Mammary epithelial cell (primary cell): ENCODE measurements at regions not wholly inside any gene's neighbourhood (a gene's known extent, or its start where the extent isn't known, plus 50 kb on each side); places are given as distances from the start of the nearest gene placed in this dataset.

Source experiments
- EZH2 ChIP-seq: IDR thresholded peaks from 2 replicates; pipeline ENCODE4 v1.6.1; 2012; ENCODE audit warnings: low read length, inconsistent platforms, borderline replicate concordance
- TF ChIP-seq, protein P1 (sequence below), 2 donors: IDR thresholded peaks in 1 of 2; conservative IDR thresholded peaks in 1 of 2; 2 replicates each; pipeline ENCODE4 v1.5.1; 2011 to 2012; ENCODE audit warnings: inconsistent platforms in 2 of 2, low read length in 2 of 2, mild to moderate bottlenecking in 2 of 2, control low read depth in 1 of 2, low read depth in 1 of 2; ENCODE audit not compliant: insufficient read depth in 1 of 2; ENCODE audit errors: extremely low read depth in 1 of 2

GRCh38 chr4:26152056-26152455 lies 168.8 kb upstream of the RBPJ start:
- TF ChIP-seq, protein P1, sequence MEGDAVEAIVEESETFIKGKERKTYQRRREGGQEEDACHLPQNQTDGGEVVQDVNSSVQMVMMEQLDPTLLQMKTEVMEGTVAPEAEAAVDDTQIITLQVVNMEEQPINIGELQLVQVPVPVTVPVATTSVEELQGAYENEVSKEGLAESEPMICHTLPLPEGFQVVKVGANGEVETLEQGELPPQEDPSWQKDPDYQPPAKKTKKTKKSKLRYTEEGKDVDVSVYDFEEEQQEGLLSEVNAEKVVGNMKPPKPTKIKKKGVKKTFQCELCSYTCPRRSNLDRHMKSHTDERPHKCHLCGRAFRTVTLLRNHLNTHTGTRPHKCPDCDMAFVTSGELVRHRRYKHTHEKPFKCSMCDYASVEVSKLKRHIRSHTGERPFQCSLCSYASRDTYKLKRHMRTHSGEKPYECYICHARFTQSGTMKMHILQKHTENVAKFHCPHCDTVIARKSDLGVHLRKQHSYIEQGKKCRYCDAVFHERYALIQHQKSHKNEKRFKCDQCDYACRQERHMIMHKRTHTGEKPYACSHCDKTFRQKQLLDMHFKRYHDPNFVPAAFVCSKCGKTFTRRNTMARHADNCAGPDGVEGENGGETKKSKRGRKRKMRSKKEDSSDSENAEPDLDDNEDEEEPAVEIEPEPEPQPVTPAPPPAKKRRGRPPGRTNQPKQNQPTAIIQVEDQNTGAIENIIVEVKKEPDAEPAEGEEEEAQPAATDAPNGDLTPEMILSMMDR (conservative IDR thresholded peaks at IDR 0.05 in 1 of 2, IDR thresholded peaks at IDR 0.05 in 1 of 2; ENCODE audit: extremely low read depth in 1 of 2, insufficient read depth in 1 of 2, low read depth in 1 of 2, low read length in 2 of 2), result no peak
- no peak for TF ChIP-seq EZH2
